ENCODE measurements at regions not wholly inside any gene's neighbourhood (a gene's known extent, or its start where the extent isn't known, plus 50 kb on each side); places are given as distances from the start of the nearest gene placed in this dataset.

- Histone ChIP-seq H3K9me3 (ENCODE audit: insufficient read depth, low read depth, low read length) (no peaks in the 10 kb centered on the region), H3K36me3 (ENCODE audit: insufficient read depth, low read length) (no peaks in the 10 kb centered on the region), H3K4me3 (ENCODE audit: insufficient read depth, low read depth, low read length) (no peak overlapping the region), H3K79me2 (ENCODE audit: insufficient read depth, low read length) (no peaks in the 10 kb centered on the region), H3K27me3 (ENCODE audit: insufficient read depth, low read length) (no peaks in the 10 kb centered on the region), H3K27ac (ENCODE audit: low read depth, low read length) (no peak overlapping the region), H3K4me2 (ENCODE audit: low read length) (no peak overlapping the region), H3K4me1 (ENCODE audit: insufficient read depth, low read length) (no peaks in the 10 kb centered on the region), H3K9ac (ENCODE audit: low read length) (no peak overlapping the region), H4K20me1 (ENCODE audit: insufficient read depth, low read length) (no peaks in the 10 kb centered on the region), H2AFZ (ENCODE audit: low read depth, low read length) (no peak overlapping the region)
- Mint-ChIP-seq H3K27me3 (ENCODE audit: low read depth, unreplicated experiment) (no peaks in the 10 kb centered on the region), H3K36me3 (ENCODE audit: low read depth, unreplicated experiment) (no peaks in the 10 kb centered on the region), H3K4me3 (ENCODE audit: unreplicated experiment) (no peak overlapping the region), H3K9me3 (ENCODE audit: unreplicated experiment) (peaks cover 3% of the 10 kb centered on the region), H3K4me1 (ENCODE audit: low read depth, unreplicated experiment) (no peaks in the 10 kb centered on the region), H3K27ac (ENCODE audit: unreplicated experiment) (no peak overlapping the region)
- TF ChIP-seq EZH2 (IDR thresholded peaks at IDR 0.05; ENCODE audit: insufficient read depth, low read length) (no peak), CTCF (IDR thresholded peaks at IDR 0.05; ENCODE audit: insufficient read depth, low read depth, low read length) (no peak)
- DNase-seq (ENCODE audit: low read depth) = no peak
- FAIRE-seq = no peak
Observed at GRCh38 chr4:123966990-123967769, 570.6 kb downstream of the SPRY1 start.

GRCh38 chr4:123972031-123972430, 575.4 kb downstream of the SPRY1 start:
- H3K4me3 ChIP-seq (ENCODE audit: insufficient read depth, low read depth, low read length) = no peak overlapping the region
- no peaks in the 10 kb centered on the region for H4K20me1 ChIP-seq (ENCODE audit: insufficient read depth, low read length)
- no peak overlapping the region for H3K4me2 ChIP-seq (ENCODE audit: low read length)
- no peak for FAIRE-seq
- TF ChIP-seq EZH2 (IDR thresholded peaks at IDR 0.05; ENCODE audit: insufficient read depth, low read length) = no peak
- TF ChIP-seq CTCF (IDR thresholded peaks at IDR 0.05; ENCODE audit: insufficient read depth, low read depth, low read length) = no peak
- Mint-ChIP-seq H3K9me3 (ENCODE audit: unreplicated experiment) (peaks cover 5% of the 10 kb centered on the region), H3K27ac (ENCODE audit: unreplicated experiment) (no peak overlapping the region), H3K4me1 (ENCODE audit: low read depth, unreplicated experiment) (peaks cover 3% of the 10 kb centered on the region), H3K4me3 (ENCODE audit: unreplicated experiment) (no peak overlapping the region), H3K36me3 (ENCODE audit: low read depth, unreplicated experiment) (peaks cover 3% of the 10 kb centered on the region), H3K27me3 (ENCODE audit: low read depth, unreplicated experiment) (no peaks in the 10 kb centered on the region)
- H3K36me3 ChIP-seq (ENCODE audit: insufficient read depth, low read length) = no peaks in the 10 kb centered on the region
- no peaks in the 10 kb centered on the region for H3K79me2 ChIP-seq (ENCODE audit: insufficient read depth, low read length)
- H3K27me3 ChIP-seq (ENCODE audit: insufficient read depth, low read length) = no peaks in the 10 kb centered on the region
- DNase-seq (ENCODE audit: low read depth) = no peak
- H3K27ac ChIP-seq (ENCODE audit: low read depth, low read length) = no peak overlapping the region
- H3K9me3 ChIP-seq (ENCODE audit: insufficient read depth, low read depth, low read length) = no peaks in the 10 kb centered on the region
- H3K9ac ChIP-seq (ENCODE audit: low read length) = no peak overlapping the region
- no peaks in the 10 kb centered on the region for H3K4me1 ChIP-seq (ENCODE audit: insufficient read depth, low read length)
- H2AFZ ChIP-seq (ENCODE audit: low read depth, low read length) = no peak overlapping the region
